ENCODE measurements at regions not wholly inside any gene's neighbourhood (a gene's known extent, or its start where the extent isn't known, plus 50 kb on each side); places are given as distances from the start of the nearest gene placed in this dataset.

DNA sequence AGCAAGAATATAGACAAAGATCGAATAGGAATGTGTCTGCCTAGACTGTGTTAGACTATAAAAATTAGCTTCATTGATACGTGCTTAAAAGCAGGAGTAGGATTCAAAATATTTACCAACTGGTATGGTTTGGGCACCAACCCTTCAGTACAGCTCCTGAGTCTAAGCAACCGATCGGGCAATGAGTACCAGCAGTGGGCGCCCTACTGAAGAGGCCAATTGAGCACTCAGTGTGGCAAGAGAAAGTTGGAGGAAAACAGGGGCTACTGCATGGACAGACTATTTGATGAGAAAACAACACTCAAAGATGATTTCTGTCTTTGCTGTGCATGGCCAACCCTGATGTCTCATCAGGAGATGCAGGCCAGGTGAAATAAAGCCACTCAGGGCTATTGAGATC, 176.0 kb upstream of the NWD2 start:
- TF ChIP-seq, protein P1, sequence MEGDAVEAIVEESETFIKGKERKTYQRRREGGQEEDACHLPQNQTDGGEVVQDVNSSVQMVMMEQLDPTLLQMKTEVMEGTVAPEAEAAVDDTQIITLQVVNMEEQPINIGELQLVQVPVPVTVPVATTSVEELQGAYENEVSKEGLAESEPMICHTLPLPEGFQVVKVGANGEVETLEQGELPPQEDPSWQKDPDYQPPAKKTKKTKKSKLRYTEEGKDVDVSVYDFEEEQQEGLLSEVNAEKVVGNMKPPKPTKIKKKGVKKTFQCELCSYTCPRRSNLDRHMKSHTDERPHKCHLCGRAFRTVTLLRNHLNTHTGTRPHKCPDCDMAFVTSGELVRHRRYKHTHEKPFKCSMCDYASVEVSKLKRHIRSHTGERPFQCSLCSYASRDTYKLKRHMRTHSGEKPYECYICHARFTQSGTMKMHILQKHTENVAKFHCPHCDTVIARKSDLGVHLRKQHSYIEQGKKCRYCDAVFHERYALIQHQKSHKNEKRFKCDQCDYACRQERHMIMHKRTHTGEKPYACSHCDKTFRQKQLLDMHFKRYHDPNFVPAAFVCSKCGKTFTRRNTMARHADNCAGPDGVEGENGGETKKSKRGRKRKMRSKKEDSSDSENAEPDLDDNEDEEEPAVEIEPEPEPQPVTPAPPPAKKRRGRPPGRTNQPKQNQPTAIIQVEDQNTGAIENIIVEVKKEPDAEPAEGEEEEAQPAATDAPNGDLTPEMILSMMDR (IDR thresholded peaks at IDR 0.05), result no peak
- TF ChIP-seq POLR2A (IDR thresholded peaks at IDR 0.05), result no peak
